ENCODE measurements at regions not wholly inside any gene's neighbourhood (a gene's known extent, or its start where the extent isn't known, plus 50 kb on each side); places are given as distances from the start of the nearest gene placed in this dataset.
"Not testable (repeated sequence)": the region's sequence is repeated elsewhere in the genome, so short reads cannot be mapped to it uniquely, and the experiment has no call there.

GRCh38 chr5:112573441-112573840 is 154.4 kb upstream of the EPB41L4A start:
- DNase-seq (ENCODE audit: low spot score) = no peak

DNA sequence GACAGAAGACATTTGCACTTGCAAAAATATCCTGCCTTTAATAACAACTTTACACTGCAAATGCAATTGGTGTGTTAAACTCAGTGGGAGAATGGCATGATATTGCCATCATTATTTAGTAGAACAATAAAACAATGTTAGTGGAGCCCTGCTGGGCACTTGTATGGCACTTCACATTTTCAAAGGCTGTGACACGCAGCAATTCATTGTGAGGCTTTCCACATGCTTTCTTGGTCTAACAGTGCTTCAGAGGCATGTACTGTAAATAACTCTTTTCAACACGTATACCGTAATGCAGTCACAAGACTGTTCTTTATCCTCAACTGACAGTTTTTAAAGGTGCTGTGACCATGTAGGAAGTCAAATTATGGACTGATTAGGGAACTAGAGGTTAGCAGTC is 155.5 kb upstream of the EPB41L4A start:
- no peak for DNase-seq (ENCODE audit: low spot score)

DNA sequence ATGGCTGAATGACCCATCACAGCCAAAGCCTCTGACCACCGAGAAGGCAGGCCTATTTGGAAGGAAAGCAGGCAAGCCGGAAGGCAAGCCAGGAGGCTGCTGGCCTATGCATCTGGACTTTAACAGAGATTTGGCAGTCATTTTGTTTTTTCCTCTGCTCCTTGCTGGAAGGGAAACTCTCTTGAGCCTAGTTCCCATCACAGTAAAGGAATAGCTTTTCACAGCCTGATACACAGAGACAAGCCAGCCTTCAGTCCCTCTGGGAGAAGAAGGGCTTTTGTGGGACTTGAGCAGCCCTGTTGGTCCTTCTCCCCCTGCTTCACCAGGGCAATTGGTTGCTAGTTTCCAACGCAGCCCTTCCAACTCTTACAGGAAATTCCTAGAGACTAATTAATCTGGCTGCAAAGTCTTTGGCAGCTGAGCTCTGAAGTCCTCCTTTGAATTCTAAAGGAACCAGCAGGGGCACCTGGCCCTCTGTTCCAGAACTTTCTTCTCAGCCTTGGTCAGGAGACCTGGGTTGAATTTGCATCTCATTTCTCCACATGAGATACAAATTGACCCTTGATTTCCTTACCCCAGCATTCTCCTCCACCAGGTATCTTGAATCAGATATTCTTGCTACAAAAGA is 157.3 kb upstream of the EPB41L4A start:
- peak; percentile 76 for DNase-seq (ENCODE audit: low spot score)

DNA sequence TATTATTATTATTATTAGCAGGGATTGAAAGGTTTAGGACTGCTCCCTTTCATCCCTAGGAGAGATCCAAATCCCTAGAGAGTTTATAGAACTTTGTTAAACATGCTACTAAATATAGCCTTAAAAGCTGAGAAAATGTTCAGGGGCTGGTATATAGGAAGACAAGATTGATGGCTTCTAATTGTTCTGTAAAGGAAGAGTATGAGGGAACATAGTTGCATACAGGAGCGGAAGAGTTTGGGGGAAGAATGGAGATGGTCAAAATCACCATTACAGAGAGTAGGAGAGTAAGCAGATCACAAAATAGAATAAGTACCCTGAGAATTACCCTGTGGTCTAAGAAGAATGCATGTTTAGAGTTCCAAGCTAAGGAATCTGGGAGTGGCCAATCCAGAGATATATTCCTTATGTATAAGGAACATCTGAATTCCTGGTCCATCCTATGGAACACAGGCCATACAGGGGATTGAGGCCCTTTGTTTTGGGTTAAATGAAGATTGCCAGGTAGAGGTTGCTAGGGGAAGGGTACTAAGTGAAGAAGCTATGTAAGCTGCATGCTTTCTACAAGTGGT is 158.0 kb upstream of the APC start:
- DNase-seq (ENCODE audit: low spot score) = no peak

GRCh38 chr5:112581811-112582320 is 155.8 kb upstream of the APC start:
- DNase-seq (ENCODE audit: low spot score) = no peak

DNA sequence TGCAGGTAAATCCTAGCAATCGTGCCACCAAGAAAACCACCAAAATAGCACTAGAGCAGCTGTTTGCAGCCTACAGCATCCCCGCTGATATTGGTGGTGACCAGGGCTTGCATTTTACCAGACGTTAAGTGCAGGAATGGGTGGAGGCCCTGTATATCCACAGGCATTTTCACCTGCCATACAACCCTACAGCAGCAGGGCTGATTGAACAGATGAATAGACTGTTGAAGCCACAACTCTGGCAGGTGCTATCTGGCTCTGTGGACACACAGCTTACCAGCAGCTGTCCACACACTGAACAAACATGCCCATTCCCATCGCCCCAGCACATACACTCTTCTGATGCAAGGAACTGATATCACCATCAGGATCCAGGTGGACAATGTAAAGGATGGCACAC is 154.5 kb upstream of the APC start:
- DNase-seq (ENCODE audit: low spot score) = no peak

- no peak for DNase-seq (ENCODE audit: low spot score)
Measured at GRCh38 chr5:112584781-112585180, 152.9 kb upstream of the APC start.

- DNase-seq (ENCODE audit: low spot score) = no peak
Measured at GRCh38 chr5:112586596-112587062, 151.1 kb upstream of the APC start.

DNA sequence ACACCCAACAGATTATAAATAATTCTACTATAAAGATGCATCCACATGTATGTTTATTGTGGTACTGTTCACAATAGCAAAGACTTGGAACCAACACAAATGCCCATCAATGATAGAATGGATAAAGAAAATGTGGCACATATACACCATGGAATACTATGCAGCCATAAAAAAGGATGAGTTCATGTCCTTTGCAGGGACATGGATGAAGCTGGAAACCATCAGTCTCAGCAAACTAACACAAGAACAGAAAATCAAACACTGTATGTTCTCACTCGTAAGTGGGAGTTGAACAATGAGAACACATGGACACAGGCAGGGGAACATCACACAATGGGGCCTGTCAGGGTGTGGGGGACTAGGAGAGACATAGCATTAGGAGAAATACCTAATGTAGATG is 146.8 kb upstream of the APC start:
- not testable (repeated sequence) for DNase-seq (ENCODE audit: low spot score)

DNA sequence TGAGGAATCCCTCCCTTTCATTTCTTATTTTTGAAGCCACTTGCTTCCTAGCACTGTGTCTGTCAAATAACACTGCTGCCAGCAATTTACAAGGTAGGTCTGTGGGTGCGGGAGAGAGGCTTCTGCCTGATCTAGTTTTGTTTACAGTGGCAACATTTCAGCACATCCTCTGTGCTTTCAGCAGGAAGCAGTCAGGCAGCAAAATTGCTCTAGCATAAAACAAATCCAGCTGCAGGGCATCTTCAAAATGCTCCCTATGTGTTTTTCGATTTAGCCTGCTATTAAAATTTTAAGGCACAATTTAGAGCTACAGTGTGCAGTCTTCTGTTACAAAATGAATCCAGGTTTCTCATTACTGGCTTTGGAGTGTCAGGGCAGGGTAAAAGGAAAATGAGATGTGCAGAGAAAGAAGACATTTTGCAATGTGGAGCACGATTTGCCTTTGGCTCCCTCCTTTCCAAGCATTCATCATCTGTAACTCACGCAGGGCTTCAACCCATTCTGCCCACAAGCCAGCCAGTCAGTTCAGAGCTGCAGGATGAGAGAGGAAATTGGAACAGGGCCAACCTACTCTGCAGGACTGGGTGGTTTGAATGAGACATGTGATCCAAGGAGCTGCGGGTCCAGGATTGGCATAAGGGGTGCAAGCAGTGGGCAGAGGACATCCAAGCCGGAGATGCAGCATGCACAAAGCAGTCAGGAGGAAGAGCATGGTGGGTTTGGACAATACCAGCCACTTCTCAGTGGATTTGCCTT is 143.4 kb upstream of the APC start:
- peak; percentile 83 for DNase-seq (ENCODE audit: low spot score)

DNA sequence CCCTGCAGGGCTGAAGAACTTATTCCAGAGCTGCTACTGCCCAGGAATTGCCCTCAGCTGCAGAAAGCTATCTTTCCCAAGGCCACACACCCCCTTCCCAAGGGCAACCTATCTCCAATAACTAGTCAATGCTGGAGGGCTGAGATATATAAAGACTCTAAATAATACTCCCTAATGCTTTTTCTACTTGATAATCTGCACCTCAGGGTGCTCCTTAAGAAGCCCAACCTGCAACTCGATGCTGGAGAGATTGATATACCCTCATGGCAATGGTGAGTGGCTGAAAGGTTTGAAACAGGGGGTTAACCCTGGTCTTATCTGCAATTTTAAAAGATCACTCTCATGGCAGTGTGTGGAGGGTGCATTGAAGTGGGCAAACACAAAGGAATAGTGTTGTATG is 142.7 kb upstream of the APC start:
- no peak for DNase-seq (ENCODE audit: low spot score)

- DNase-seq (ENCODE audit: low spot score) = no peak
Measured at GRCh38 chr5:112597831-112598230, 139.9 kb upstream of the APC start.

GRCh38 chr5:112600510-112600909 is 137.2 kb upstream of the APC start:
- DNase-seq (ENCODE audit: low spot score) = not testable (repeated sequence)

- DNase-seq (ENCODE audit: low spot score) = peak; percentile 55
Measured at GRCh38 chr5:112604732-112605630, 132.7 kb upstream of the APC start.

GRCh38 chr5:112608975-112609374 is 128.7 kb upstream of the APC start:
- DNase-seq (ENCODE audit: low spot score) = no peak

DNA sequence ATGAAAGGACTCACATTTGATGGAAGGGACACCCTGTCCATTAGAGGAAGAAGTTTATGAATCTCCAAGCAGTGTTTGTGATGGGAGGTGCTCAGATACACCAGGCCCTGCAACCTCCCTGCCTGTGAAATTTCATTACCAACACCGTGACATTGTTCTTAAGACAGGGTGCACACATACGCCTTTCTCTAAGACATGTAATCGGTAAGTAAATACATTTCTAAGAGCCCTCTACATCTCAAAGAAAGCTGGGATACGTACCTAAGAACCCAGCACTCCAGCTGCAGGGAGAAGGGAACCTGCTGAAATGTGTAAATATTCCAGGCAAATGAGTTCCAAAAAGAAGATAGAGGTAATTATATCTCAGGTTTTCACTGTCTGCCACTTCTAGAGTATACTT is 125.0 kb upstream of the APC start:
- no peak for DNase-seq (ENCODE audit: low spot score)

DNA sequence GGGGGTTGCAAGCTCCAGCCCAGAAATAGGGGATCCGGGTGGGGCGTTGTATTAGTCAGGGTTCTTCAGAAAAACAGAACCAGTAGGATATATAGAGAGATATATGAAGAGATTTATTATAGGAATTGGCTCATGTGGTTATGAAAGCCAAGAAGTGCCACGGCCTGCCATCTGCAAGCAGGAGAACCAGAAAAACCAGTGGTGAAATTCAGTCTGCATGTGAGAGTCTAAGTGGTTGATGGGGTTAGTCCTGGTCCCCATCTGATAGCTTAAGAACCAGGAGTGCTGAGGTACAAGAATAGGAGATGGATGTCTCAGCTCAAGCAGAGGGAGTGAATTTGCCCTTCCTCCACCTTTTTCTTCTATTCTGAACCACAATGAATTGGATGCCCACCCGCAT is 123.4 kb upstream of the APC start:
- DNase-seq (ENCODE audit: low spot score) = no peak

DNA sequence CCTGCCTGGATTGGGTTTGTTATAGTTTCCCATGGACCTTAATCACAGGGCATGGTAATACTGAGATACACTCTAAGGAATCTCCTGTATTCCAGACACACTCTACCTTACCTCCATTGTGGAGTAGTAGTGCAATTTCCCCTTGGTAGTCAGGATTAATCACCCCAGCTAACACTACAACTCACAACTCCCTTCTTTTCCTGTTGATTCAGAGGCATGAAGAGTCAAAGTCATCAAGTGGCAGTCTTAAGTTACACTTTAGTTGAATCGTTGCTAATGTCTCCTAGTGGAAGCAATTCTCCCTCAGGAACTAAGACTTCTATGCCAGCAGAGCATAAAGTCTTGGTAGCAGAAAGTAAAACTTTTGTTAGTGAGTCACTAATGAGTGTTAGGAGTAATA is 122.7 kb upstream of the APC start:
- DNase-seq (ENCODE audit: low spot score) = no peak

GRCh38 chr5:112616812-112617547 is 120.7 kb upstream of the APC start:
- no peak for DNase-seq (ENCODE audit: low spot score)

- DNase-seq (ENCODE audit: low spot score) = no peak
Measured at GRCh38 chr5:112625246-112625645, 112.4 kb upstream of the APC start.

DNA sequence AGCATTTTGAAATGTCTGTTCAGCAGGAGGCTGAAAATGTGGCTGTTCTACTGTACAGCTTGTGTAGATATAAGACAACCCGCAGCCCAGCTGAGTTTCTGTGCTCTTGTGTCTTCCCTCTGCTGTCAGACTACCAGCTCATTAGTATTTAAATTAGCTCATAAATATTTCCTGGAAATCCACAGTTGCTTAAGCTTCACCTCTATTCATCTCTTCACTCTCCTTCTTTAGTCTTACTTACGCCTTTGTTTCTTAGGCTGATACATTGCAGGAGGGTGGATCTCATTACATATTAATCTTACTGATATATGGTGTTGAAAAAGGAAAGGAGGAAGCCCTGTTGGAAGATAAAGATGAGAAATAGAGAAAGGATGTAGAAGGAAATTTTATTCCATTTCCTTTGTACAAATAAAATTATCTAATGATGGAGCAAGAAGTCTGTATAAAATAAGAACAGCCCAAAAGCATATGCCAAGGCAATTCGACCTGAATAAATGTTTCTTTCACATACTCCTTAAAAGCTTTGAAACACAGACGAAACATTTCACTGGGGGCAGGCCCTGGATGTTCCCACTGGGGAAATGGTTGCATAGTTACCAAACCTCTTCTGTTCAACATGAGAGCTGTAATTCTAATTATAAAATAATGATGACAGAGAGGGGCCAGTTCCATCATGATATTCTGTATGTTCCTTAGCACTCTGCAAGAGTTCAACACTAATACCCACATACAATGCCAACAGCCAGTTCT is 111.8 kb upstream of the APC start:
- DNase-seq (ENCODE audit: low spot score) = peak; percentile 46

Measured in Ammon's horn (tissue), 1 donor.